ENCODE measurements at regions not wholly inside any gene's neighbourhood (a gene's known extent, or its start where the extent isn't known, plus 50 kb on each side); places are given as distances from the start of the nearest gene placed in this dataset.
"Not testable (repeated sequence)": the region's sequence is repeated elsewhere in the genome, so short reads cannot be mapped to it uniquely, and the experiment has no call there.

- Histone ChIP-seq H3K4me3 (IDR thresholded peaks at IDR 0.05; ENCODE audit: insufficient read depth, low read depth, low read length) (no peak overlapping the region), H3K27me3 (ENCODE audit: insufficient read depth, low read depth) (peaks cover 65% of the 10 kb centered on the region), H3K27ac (no peak overlapping the region), H3K36me3 (ENCODE audit: insufficient read depth) (no peaks in the 10 kb centered on the region), H3K4me2 (no peak overlapping the region), H2AFZ (ENCODE audit: low read depth) (no peak overlapping the region), H4K20me1 (ENCODE audit: insufficient read depth) (no peaks in the 10 kb centered on the region), H3K4me1 (ENCODE audit: low read depth, poor library complexity, severe bottlenecking) (no peaks in the 10 kb centered on the region), H3K79me2 (ENCODE audit: insufficient read depth, low read depth) (no peaks in the 10 kb centered on the region), H3K9ac (no peak overlapping the region)
- TF ChIP-seq, protein P1, sequence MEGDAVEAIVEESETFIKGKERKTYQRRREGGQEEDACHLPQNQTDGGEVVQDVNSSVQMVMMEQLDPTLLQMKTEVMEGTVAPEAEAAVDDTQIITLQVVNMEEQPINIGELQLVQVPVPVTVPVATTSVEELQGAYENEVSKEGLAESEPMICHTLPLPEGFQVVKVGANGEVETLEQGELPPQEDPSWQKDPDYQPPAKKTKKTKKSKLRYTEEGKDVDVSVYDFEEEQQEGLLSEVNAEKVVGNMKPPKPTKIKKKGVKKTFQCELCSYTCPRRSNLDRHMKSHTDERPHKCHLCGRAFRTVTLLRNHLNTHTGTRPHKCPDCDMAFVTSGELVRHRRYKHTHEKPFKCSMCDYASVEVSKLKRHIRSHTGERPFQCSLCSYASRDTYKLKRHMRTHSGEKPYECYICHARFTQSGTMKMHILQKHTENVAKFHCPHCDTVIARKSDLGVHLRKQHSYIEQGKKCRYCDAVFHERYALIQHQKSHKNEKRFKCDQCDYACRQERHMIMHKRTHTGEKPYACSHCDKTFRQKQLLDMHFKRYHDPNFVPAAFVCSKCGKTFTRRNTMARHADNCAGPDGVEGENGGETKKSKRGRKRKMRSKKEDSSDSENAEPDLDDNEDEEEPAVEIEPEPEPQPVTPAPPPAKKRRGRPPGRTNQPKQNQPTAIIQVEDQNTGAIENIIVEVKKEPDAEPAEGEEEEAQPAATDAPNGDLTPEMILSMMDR (conservative IDR thresholded peaks at IDR 0.05; ENCODE audit: low read depth, low read length), result no peak
Observed at GRCh38 chr17:83202002-83203000, 122.9 kb downstream of the METRNL start.

GRCh38 chr17:83203073-83203471 lies 123.7 kb downstream of the METRNL start:
- Histone ChIP-seq H3K27me3 (ENCODE audit: insufficient read depth, low read depth) (peaks cover 57% of the 10 kb centered on the region), H4K20me1 (ENCODE audit: insufficient read depth) (no peaks in the 10 kb centered on the region), H3K9ac (no peak overlapping the region), H3K4me2 (no peak overlapping the region), H3K27ac (no peak overlapping the region), H3K36me3 (ENCODE audit: insufficient read depth) (no peaks in the 10 kb centered on the region), H3K4me1 (ENCODE audit: low read depth, poor library complexity, severe bottlenecking) (no peaks in the 10 kb centered on the region), H3K4me3 (IDR thresholded peaks at IDR 0.05; ENCODE audit: insufficient read depth, low read depth, low read length) (no peak overlapping the region), H2AFZ (ENCODE audit: low read depth) (no peak overlapping the region), H3K79me2 (ENCODE audit: insufficient read depth, low read depth) (no peaks in the 10 kb centered on the region)
- TF ChIP-seq, protein P1 (conservative IDR thresholded peaks at IDR 0.05; ENCODE audit: low read depth, low read length), result no peak

GRCh38 chr17:83203472-83204221 lies 124.2 kb downstream of the METRNL start:
- Histone ChIP-seq H3K4me3 (IDR thresholded peaks at IDR 0.05; ENCODE audit: insufficient read depth, low read depth, low read length) (no peak overlapping the region), H3K36me3 (ENCODE audit: insufficient read depth) (no peaks in the 10 kb centered on the region), H3K9ac (no peak overlapping the region), H3K4me1 (ENCODE audit: low read depth, poor library complexity, severe bottlenecking) (no peaks in the 10 kb centered on the region), H2AFZ (ENCODE audit: low read depth) (no peak overlapping the region), H3K27me3 (ENCODE audit: insufficient read depth, low read depth) (peaks cover 52% of the 10 kb centered on the region), H3K27ac (no peak overlapping the region), H3K4me2 (no peak overlapping the region), H4K20me1 (ENCODE audit: insufficient read depth) (no peaks in the 10 kb centered on the region), H3K79me2 (ENCODE audit: insufficient read depth, low read depth) (no peaks in the 10 kb centered on the region)
- TF ChIP-seq, protein P1 (conservative IDR thresholded peaks at IDR 0.05; ENCODE audit: low read depth, low read length), result no peak

DNA sequence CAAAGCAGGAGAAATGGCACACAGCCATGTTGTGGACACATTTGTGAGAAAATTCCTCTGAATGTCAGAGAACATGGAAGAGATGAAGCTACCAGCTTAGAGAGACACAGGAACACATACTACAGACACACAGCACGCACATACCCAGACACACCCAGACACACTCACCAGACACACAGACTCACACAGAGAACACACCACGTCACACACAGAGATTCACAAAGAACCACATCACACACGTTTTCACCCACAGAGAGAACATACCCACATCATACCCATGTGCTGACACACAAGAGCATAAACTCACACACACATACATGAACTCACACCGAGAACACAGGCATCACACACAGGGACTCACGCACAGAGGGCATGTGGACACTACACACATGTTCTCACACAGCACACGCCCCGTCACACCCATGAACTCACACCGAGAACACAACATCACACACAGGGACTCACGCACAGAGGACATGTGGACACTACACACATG lies 124.9 kb downstream of the METRNL start:
- Histone ChIP-seq H3K4me1 (ENCODE audit: low read depth, poor library complexity, severe bottlenecking) (no peaks in the 10 kb centered on the region), H3K79me2 (ENCODE audit: insufficient read depth, low read depth) (no peaks in the 10 kb centered on the region), H2AFZ (ENCODE audit: low read depth) (no peak overlapping the region), H3K27ac (no peak overlapping the region), H3K4me3 (IDR thresholded peaks at IDR 0.05; ENCODE audit: insufficient read depth, low read depth, low read length) (no peak overlapping the region), H4K20me1 (ENCODE audit: insufficient read depth) (no peaks in the 10 kb centered on the region), H3K36me3 (ENCODE audit: insufficient read depth) (no peaks in the 10 kb centered on the region), H3K27me3 (ENCODE audit: insufficient read depth, low read depth) (peaks cover 45% of the 10 kb centered on the region), H3K4me2 (no peak overlapping the region), H3K9ac (no peak overlapping the region)
- TF ChIP-seq, protein P1 (conservative IDR thresholded peaks at IDR 0.05; ENCODE audit: low read depth, low read length), result no peak

- H4K20me1 ChIP-seq (ENCODE audit: insufficient read depth); H3K27ac ChIP-seq; H3K36me3 ChIP-seq (ENCODE audit: insufficient read depth); H3K9ac ChIP-seq; H3K4me1 ChIP-seq (ENCODE audit: low read depth, poor library complexity, severe bottlenecking); H3K4me3 ChIP-seq (IDR thresholded peaks at IDR 0.05; ENCODE audit: insufficient read depth, low read depth, low read length); H3K79me2 ChIP-seq (ENCODE audit: insufficient read depth, low read depth); H3K4me2 ChIP-seq: not testable (repeated sequence)
- Histone ChIP-seq H2AFZ (ENCODE audit: low read depth) (peak overlapping the region; percentile 34; the same call in 1 of the 2 replicates), H3K27me3 (ENCODE audit: insufficient read depth, low read depth) (peaks cover 39% of the 10 kb centered on the region)
Observed at GRCh38 chr17:83204736-83205386, 125.5 kb downstream of the METRNL start.
